Large intestine (tissue), 3 donors: ENCODE measurements at regions not wholly inside any gene's neighbourhood (a gene's known extent, or its start where the extent isn't known, plus 50 kb on each side); places are given as distances from the start of the nearest gene placed in this dataset.

ENCODE experiments used
- DNase-seq, 2 donors: peaks; one replicate each; pipeline versions ENCODE4 v3.0.0 to v3.0.0-alpha.2; 2013
- H3K27ac ChIP-seq: one replicate; pipeline ENCODE4 v1.5.1; 2013; ENCODE audit warnings: low read length
- H3K27me3 ChIP-seq: 2 replicates; pipeline ENCODE4 v1.6.1; 2013; ENCODE audit warnings: low read length; ENCODE audit not compliant: control insufficient read depth, insufficient read depth
- H3K36me3 ChIP-seq: 2 replicates; pipeline ENCODE4 v1.6.1; 2013; ENCODE audit warnings: low read length; ENCODE audit not compliant: control insufficient read depth, insufficient read depth
- H3K4me1 ChIP-seq: one replicate; pipeline ENCODE4 v1.6.1; 2013; ENCODE audit warnings: low read length; ENCODE audit not compliant: control insufficient read depth, insufficient read depth
- H3K4me3 ChIP-seq: one replicate; pipeline ENCODE4 v1.5.1; 2013; ENCODE audit warnings: low read length
- H3K9me3 ChIP-seq: one replicate; pipeline ENCODE4 v1.6.1; 2013; ENCODE audit warnings: mild to moderate bottlenecking, low read depth, low read length, moderate library complexity; ENCODE audit not compliant: control insufficient read depth
- WGBS: methylation state at CpG from one replicate; pipeline ENCODE4 v1.1.5; 2013; ENCODE audit warnings: low lambda C conversion rate; ENCODE audit not compliant: insufficient coverage; 5-methylcytosine and 5-hydroxymethylcytosine counted together

DNA sequence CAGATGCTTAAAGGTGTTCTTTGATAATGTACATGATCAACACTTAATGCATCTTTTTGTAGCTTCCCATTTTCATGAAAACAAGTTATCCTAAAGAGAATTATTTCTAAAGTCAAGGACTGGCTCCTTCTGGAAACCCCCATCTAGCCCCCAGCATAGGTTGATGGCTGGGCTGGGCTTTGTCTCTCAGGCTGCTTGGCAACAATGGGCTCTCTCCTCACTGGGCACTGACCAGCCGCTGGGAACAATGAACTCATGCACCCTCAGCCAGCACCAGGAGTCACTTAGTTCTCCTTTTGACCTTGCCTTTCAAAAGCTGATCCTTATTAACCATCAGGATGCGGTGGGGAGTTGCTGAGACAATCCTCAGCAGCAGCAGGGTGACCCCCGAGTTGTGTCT is 293.0 kb upstream of the PLXNA2 start:
- H3K9me3 ChIP-seq, result no peaks in the 10 kb centered on the region
- H3K4me3 ChIP-seq, result no peak overlapping the region
- H3K27me3 ChIP-seq, result peaks cover 6% of the 10 kb centered on the region
- no peak overlapping the region for H3K27ac ChIP-seq
- H3K4me1 ChIP-seq, result no peaks in the 10 kb centered on the region
- H3K36me3 ChIP-seq, result no peaks in the 10 kb centered on the region
- WGBS, result no CpG with 5 or more reads among the region's 3 CpGs
- no peak for DNase-seq

DNA sequence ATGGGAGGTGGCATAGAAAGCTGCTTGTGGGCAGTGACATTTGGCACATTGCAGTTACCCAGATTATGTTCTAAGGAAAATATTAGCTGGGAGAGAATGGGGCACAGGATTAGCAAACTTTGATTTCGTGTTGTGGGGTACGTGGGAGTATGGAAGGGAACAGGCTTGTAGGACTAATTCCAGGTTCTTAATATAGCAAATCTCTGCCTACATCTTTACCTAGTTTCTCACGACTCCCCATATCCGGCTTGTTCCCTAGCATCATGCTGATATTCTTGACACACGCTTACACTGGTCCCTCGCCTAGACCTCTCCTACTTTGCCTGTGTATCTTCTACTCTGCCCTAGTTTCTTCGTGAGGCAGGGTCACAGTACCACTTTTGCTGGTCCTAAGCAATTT is 293.9 kb upstream of the PLXNA2 start:
- WGBS, result 98% methylated on average over 7 of the region's 7 CpGs
- Histone ChIP-seq H3K27ac (no peak overlapping the region), H3K36me3 (no peaks in the 10 kb centered on the region), H3K9me3 (no peaks in the 10 kb centered on the region), H3K4me1 (no peaks in the 10 kb centered on the region), H3K4me3 (no peak overlapping the region), H3K27me3 (peaks cover 6% of the 10 kb centered on the region)
- DNase-seq, result no peak

DNA sequence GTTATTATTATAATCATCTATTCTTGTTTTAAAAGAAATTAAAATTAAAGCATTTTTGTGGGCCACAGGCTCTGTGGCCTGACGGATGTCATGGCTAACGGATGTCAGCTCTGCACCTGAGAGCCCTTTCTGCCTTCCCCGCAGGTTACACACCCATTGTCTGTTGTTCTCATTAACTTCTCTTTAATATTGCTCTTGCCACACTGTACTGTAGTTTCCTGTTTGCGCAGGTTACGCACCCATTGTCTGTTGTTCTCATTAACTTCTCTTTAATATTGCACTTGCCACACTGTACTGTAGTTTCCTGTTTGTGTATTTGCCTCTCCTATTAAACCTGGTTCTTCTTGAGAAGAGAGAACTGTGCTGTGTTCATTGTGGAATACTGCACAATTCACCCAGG is 294.4 kb upstream of the PLXNA2 start:
- H3K36me3 ChIP-seq, result no peaks in the 10 kb centered on the region
- no peak overlapping the region for H3K27ac ChIP-seq
- H3K9me3 ChIP-seq, result no peaks in the 10 kb centered on the region
- no peak overlapping the region for H3K4me3 ChIP-seq
- H3K27me3 ChIP-seq, result peaks cover 6% of the 10 kb centered on the region
- WGBS, result 100% methylated on average over 2 of the region's 5 CpGs
- no peaks in the 10 kb centered on the region for H3K4me1 ChIP-seq
- DNase-seq, result no peak

DNA sequence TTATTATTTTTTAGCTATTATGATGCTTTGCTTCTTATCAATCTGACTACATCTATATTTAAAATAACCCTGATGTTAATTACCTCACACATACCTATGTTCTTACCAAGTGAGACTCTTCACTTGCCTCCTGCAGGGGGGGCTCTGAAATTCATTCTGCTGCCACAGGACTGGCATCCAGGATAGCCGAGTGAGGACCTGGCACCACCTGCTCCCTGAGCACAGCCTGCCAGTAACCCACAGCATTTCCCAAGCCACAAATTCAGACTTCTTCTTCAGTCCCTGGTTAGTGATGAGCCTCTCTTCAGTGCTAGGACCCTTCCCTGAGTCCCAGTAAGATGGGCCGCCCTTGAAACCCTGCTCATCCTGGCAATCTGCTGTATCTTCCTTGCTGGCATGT is 296.5 kb upstream of the PLXNA2 start:
- Histone ChIP-seq H3K4me1 (no peaks in the 10 kb centered on the region), H3K27me3 (no peaks in the 10 kb centered on the region)
- no CpG with 5 or more reads among the region's 2 CpGs for WGBS

DNA sequence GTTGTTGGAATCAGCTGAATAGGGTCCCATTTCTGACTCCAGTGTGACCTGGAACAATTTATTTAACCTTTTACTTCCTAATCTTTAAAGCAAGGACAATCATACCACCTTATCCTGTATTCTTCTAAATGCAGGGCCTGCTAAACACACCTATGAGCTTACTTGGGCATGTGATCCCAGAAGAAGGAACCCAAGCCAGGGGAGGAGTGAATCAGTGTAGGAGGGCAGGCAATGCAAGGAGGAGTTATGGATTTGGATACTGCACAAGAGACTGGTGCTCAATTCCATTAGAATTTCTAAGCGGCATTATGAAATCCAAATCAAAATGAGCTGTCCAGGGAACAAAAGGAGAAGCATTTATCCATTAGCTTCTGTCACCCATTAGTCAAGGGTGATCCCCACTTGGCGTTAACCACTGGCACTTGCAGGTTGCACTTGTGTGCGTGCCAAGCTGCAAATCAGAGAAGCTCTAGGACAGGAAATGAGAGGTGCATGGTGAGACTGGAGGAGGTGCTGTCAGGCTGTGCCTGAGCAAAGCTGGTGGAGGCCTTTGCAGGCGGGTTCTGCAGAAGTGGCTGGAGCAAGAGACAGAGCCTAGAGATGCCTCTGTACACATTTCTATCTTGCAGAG is 297.2 kb upstream of the PLXNA2 start:
- Histone ChIP-seq H3K27me3 (no peaks in the 10 kb centered on the region), H3K9me3 (no peaks in the 10 kb centered on the region), H3K36me3 (no peaks in the 10 kb centered on the region), H3K27ac (no peak overlapping the region), H3K4me3 (no peak overlapping the region), H3K4me1 (no peaks in the 10 kb centered on the region)
- WGBS, result no CpG with 5 or more reads among the region's 4 CpGs
- DNase-seq, result no peak

More for the DNA sequence above, 296.5 kb upstream of the PLXNA2 start:
- H3K9me3 ChIP-seq, result no peaks in the 10 kb centered on the region
- no peaks in the 10 kb centered on the region for H3K36me3 ChIP-seq
- no peak overlapping the region for H3K4me3 ChIP-seq
- no peak overlapping the region for H3K27ac ChIP-seq
- no peak for DNase-seq

DNA sequence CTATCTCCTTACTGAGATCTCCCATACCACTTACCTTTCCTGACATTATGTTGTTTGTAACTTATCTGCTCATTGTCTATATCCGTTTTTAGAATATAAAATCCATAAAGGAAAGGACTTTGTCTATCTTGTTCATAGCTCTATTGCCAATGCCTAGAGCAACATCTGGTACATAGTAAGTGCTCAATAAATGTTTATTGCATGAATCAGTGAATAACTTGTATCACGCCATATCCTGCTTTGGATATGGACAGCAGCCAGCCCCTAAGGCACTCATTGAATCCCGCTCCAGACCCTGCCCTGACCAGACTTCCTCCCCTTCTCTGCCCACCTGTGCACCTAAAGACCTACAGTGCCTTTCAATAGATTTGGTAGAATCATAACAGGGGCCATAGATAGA is 298.1 kb upstream of the PLXNA2 start:
- Histone ChIP-seq H3K27me3 (no peaks in the 10 kb centered on the region), H3K4me1 (no peaks in the 10 kb centered on the region), H3K9me3 (no peaks in the 10 kb centered on the region), H3K27ac (no peak overlapping the region), H3K4me3 (no peak overlapping the region), H3K36me3 (no peaks in the 10 kb centered on the region)
- no peak for DNase-seq
- 89% methylated on average over 1 of the region's 3 CpGs for WGBS

- H3K27me3 ChIP-seq, result no peaks in the 10 kb centered on the region
- no peak overlapping the region for H3K27ac ChIP-seq
- no peak for DNase-seq
- no CpG with 5 or more reads among the region's 2 CpGs for WGBS
- H3K4me3 ChIP-seq, result no peak overlapping the region
- no peaks in the 10 kb centered on the region for H3K9me3 ChIP-seq
- H3K4me1 ChIP-seq, result no peaks in the 10 kb centered on the region
- no peaks in the 10 kb centered on the region for H3K36me3 ChIP-seq
Measured at GRCh38 chr1:208544053-208544452, 299.9 kb upstream of the PLXNA2 start.

- Histone ChIP-seq H3K36me3 (no peaks in the 10 kb centered on the region), H3K27ac (no peak overlapping the region), H3K4me1 (no peaks in the 10 kb centered on the region), H3K4me3 (no peak overlapping the region), H3K9me3 (no peaks in the 10 kb centered on the region), H3K27me3 (no peaks in the 10 kb centered on the region)
- DNase-seq, result no peak
- 100% methylated on average over 1 of the region's 2 CpGs for WGBS
Measured at GRCh38 chr1:208544794-208545193, 300.6 kb upstream of the PLXNA2 start.

- H3K9me3 ChIP-seq, result no peaks in the 10 kb centered on the region
- H3K36me3 ChIP-seq, result no peaks in the 10 kb centered on the region
- H3K4me1 ChIP-seq, result no peaks in the 10 kb centered on the region
- no peak overlapping the region for H3K27ac ChIP-seq
- no peak for DNase-seq
- no peak overlapping the region for H3K4me3 ChIP-seq
- H3K27me3 ChIP-seq, result peaks cover 3% of the 10 kb centered on the region
- 80% methylated on average over 1 of the region's 4 CpGs for WGBS
Measured at GRCh38 chr1:208551024-208551423, 306.8 kb upstream of the PLXNA2 start.

GRCh38 chr1:208551633-208552320 is 307.6 kb upstream of the PLXNA2 start:
- Histone ChIP-seq H3K4me3 (no peak overlapping the region), H3K36me3 (no peaks in the 10 kb centered on the region), H3K27ac (no peak overlapping the region), H3K9me3 (no peaks in the 10 kb centered on the region), H3K4me1 (no peaks in the 10 kb centered on the region), H3K27me3 (peaks cover 3% of the 10 kb centered on the region)
- 42% methylated on average over 2 of the region's 5 CpGs for WGBS
- DNase-seq, result no peak

- no peak overlapping the region for H3K27ac ChIP-seq
- no peak for DNase-seq
- H3K4me3 ChIP-seq, result no peak overlapping the region
- peaks cover 3% of the 10 kb centered on the region for H3K27me3 ChIP-seq
- no peaks in the 10 kb centered on the region for H3K4me1 ChIP-seq
- H3K9me3 ChIP-seq, result no peaks in the 10 kb centered on the region
- H3K36me3 ChIP-seq, result no peaks in the 10 kb centered on the region
Measured at GRCh38 chr1:208552928-208553327, 308.7 kb upstream of the PLXNA2 start.
